Coronary artery (tissue), 2 donors: ENCODE measurements at regions not wholly inside any gene's neighbourhood (a gene's known extent, or its start where the extent isn't known, plus 50 kb on each side); places are given as distances from the start of the nearest gene placed in this dataset.

Experiments
- DNase-seq: peaks from one replicate; pipeline ENCODE4 v3.0.0-alpha.2; 2017; ENCODE audit warnings: low spot score
- H3K27ac ChIP-seq, 2 donors: fragments of 200-600 bp; sonication (generic); one replicate each; pipeline ENCODE4 v1.5.1; 2016 to 2019
- H3K4me3 ChIP-seq: fragments of 200-600 bp; sonication (generic); 2 replicates; pipeline ENCODE4 v1.5.1; 2016; ENCODE audit warnings: mild to moderate bottlenecking, moderate library complexity
- CTCF ChIP-seq: fragments of 200-600 bp; sonication (generic); IDR thresholded peaks from one replicate; pipeline ENCODE4 v1.5.1; 2019; ENCODE audit warnings: antibody characterized with exemption

DNA sequence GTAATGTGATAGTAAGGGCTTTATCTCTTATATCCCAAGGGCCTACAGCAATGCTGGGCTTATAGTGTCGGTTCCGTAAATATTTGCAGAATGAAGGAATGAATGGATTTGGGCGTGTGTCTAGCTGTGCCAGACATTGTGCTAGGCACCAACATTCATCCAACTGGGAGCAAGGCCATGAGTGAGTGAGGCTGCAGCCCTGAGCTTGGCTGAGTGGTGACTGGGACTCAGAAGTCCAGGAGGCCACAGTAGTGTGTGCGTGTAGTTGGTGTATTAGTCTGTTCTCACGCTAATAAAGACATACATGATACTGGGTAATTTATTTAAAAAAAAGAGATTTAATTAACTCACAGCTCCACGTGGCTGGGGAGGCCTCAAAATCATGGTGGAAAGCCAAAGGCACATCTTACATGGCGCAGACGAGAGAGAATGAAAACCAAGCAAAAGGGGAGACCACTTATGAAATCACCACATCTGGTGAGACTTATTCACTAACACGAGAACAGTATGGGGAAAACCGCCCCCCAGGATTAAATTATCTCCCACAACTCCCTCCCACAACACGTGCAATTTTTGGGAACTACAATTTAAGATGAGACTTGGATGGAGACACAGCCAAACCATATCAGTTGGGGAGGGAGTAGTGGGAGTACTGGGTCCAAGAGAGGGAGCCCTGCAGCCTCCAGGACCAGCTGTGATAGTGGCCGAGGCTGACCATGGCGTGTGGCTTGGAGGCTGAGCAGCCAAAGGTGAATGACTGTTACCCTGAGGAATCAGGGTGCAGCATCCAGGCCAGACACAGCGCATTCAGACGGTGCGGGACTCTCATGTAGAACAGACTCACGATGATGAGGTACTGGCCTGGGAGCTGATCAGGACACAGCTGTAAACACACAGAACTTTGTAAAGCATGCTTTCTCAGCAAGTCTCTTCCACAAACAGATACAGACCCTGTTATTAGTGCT is 104.6 kb downstream of the TEX26 start:
- Histone ChIP-seq H3K4me3 (no peak overlapping the region), H3K27ac (no peak overlapping the region)
- DNase-seq, result peak; percentile 56
- TF ChIP-seq CTCF, result no peak

- no peak for TF ChIP-seq CTCF
- no peak overlapping the region for H3K27ac ChIP-seq
- H3K4me3 ChIP-seq, result no peak overlapping the region
- peak; percentile 47 for DNase-seq
Measured at GRCh38 chr13:31035185-31035965, 102.9 kb downstream of the TEX26 start.

GRCh38 chr13:31032528-31033113 is 100.2 kb downstream of the TEX26 start:
- TF ChIP-seq CTCF, result no peak
- no peak for DNase-seq
- Histone ChIP-seq H3K4me3 (no peak overlapping the region), H3K27ac (no peak overlapping the region)

DNA sequence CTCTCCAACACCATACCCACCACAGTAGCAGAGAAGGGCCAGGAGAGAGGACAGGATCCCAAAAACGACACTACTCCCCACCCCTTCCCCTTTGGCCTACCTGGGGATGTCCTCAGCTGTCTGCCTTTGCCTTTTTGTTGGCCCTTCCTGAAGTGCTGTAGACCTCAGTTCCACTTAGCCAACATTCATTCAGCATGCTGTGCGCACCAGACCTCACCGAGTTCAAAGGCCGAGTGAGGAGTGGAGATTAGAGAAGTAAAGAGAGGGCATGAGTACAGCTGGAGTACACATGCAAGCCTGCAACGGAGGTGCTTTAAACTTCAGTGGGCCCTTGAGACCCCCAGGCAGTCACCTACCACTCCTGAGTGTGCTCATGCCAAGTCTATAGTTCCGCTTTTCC is 99.0 kb downstream of the TEX26 start:
- no peak overlapping the region for H3K4me3 ChIP-seq
- no peak overlapping the region for H3K27ac ChIP-seq
- DNase-seq, result no peak
- no peak for TF ChIP-seq CTCF

DNA sequence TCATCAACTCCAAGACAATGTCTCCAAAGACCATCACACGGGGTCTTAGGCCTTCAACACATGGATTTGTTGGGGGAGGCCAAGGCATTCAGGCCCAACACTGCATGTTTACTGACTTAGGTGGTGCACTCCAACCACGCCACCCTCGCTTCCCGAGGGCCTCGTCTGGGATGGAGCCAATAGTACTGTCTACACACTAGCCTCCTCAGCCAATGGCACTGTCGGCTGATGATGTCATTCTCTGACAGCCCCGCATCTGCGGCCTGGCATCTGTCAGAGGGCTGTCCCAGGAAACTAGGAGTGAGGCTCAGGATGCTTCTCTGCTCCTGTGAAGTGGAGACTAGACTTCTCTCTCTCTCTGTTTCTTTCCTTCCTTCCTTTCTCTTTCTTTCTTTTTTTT is 96.6 kb downstream of the TEX26 start:
- H3K4me3 ChIP-seq, result no peak overlapping the region
- no peak for TF ChIP-seq CTCF
- no peak for DNase-seq
- no peak overlapping the region for H3K27ac ChIP-seq

GRCh38 chr13:31027136-31027535 is 94.7 kb downstream of the TEX26 start:
- no peak for TF ChIP-seq CTCF
- no peak overlapping the region for H3K27ac ChIP-seq
- no peak for DNase-seq
- no peak overlapping the region for H3K4me3 ChIP-seq
